ENCODE measurements at regions not wholly inside any gene's neighbourhood (a gene's known extent, or its start where the extent isn't known, plus 50 kb on each side); places are given as distances from the start of the nearest gene placed in this dataset.
"Not testable (repeated sequence)": the region's sequence is repeated elsewhere in the genome, so short reads cannot be mapped to it uniquely, and the experiment has no call there.

GRCh38 chr7:109622320-109622719 lies 1052.6 kb downstream of the DNAJB9 start:
- H3K4me1 ChIP-seq (ENCODE audit: control insufficient read depth in 2 of 3, insufficient read depth in 2 of 3, low read depth in 1 of 3, low read length in 3 of 3) = no peaks in the 10 kb centered on the region
- no peaks in the 10 kb centered on the region for H3K9me3 ChIP-seq (ENCODE audit: control insufficient read depth in 2 of 3, insufficient read depth in 1 of 3, low read length in 3 of 3)
- H3K27me3 ChIP-seq (ENCODE audit: control insufficient read depth, insufficient read depth, low read length) = no peaks in the 10 kb centered on the region
- FAIRE-seq (no peak), DNase-seq (no peak)
- no peak for TF ChIP-seq CTCF (IDR thresholded peaks at IDR 0.05; ENCODE audit: borderline replicate concordance, extremely low read depth, insufficient read depth)
- no peak overlapping the region for H3K4me3 ChIP-seq (ENCODE audit: low read length in 3 of 3)
- no peaks in the 10 kb centered on the region for H3K36me3 ChIP-seq (ENCODE audit: control insufficient read depth in 2 of 3, insufficient read depth in 3 of 3, low read length in 3 of 3)
- no peak overlapping the region for H3K9ac ChIP-seq (ENCODE audit: low read length in 3 of 3)
- intact Hi-C loops (cut with DNase I) = no loop called here
- H3K27ac ChIP-seq (ENCODE audit: low read depth in 2 of 2, low read length in 2 of 2) = no peak overlapping the region

GRCh38 chr7:109632890-109633289 lies 1063.2 kb downstream of the DNAJB9 start:
- H3K27me3 ChIP-seq (ENCODE audit: control insufficient read depth, insufficient read depth, low read length); H3K4me3 ChIP-seq (ENCODE audit: low read length in 3 of 3); H3K36me3 ChIP-seq (ENCODE audit: control insufficient read depth in 2 of 3, insufficient read depth in 3 of 3, low read length in 3 of 3); H3K9ac ChIP-seq (ENCODE audit: low read length in 3 of 3); H3K4me1 ChIP-seq (ENCODE audit: control insufficient read depth in 2 of 3, insufficient read depth in 2 of 3, low read depth in 1 of 3, low read length in 3 of 3); intact Hi-C loops (cut with DNase I); FAIRE-seq; DNase-seq; H3K27ac ChIP-seq (ENCODE audit: low read depth in 2 of 2, low read length in 2 of 2); H3K9me3 ChIP-seq (ENCODE audit: control insufficient read depth in 2 of 3, insufficient read depth in 1 of 3, low read length in 3 of 3): not testable (repeated sequence)

- intact Hi-C loops (cut with DNase I) = no loop called here
- Histone ChIP-seq H3K9ac (ENCODE audit: low read length in 3 of 3) (no peak overlapping the region), H3K4me3 (ENCODE audit: low read length in 3 of 3) (no peak overlapping the region), H3K36me3 (ENCODE audit: control insufficient read depth in 2 of 3, insufficient read depth in 3 of 3, low read length in 3 of 3) (no peaks in the 10 kb centered on the region), H3K27ac (ENCODE audit: low read depth in 2 of 2, low read length in 2 of 2) (no peak overlapping the region), H3K9me3 (ENCODE audit: control insufficient read depth in 2 of 3, insufficient read depth in 1 of 3, low read length in 3 of 3) (peaks cover 0 to 5% (median 0%) of the 10 kb centered on the region in 3 donors), H3K27me3 (ENCODE audit: control insufficient read depth, insufficient read depth, low read length) (no peaks in the 10 kb centered on the region), H3K4me1 (ENCODE audit: control insufficient read depth in 2 of 3, insufficient read depth in 2 of 3, low read depth in 1 of 3, low read length in 3 of 3) (no peaks in the 10 kb centered on the region)
- FAIRE-seq (no peak), DNase-seq (peak in 1 of 5 donors; percentile 5)
- TF ChIP-seq CTCF (IDR thresholded peaks at IDR 0.05; ENCODE audit: borderline replicate concordance, extremely low read depth, insufficient read depth) = no peak
Observed at GRCh38 chr7:109635374-109635773, 1065.7 kb downstream of the DNAJB9 start.

GRCh38 chr7:109637428-109637990 lies 1067.8 kb downstream of the DNAJB9 start:
- FAIRE-seq = no peak
- DNase-seq = no peak
- TF ChIP-seq CTCF (IDR thresholded peaks at IDR 0.05; ENCODE audit: borderline replicate concordance, extremely low read depth, insufficient read depth) = no peak

More at GRCh38 chr7:109637428-109637990, 1067.8 kb downstream of the DNAJB9 start:
- H3K9ac ChIP-seq (ENCODE audit: low read length in 3 of 3) = no peak overlapping the region
- H3K4me3 ChIP-seq (ENCODE audit: low read length in 3 of 3) = no peak overlapping the region
- H3K27ac ChIP-seq (ENCODE audit: low read depth in 2 of 2, low read length in 2 of 2) = no peak overlapping the region
- intact Hi-C loops (cut with DNase I) = no loop called here
- H3K9me3 ChIP-seq (ENCODE audit: control insufficient read depth in 2 of 3, insufficient read depth in 1 of 3, low read length in 3 of 3) = peaks cover 0 to 5% (median 0%) of the 10 kb centered on the region in 3 donors
- H3K4me1 ChIP-seq (ENCODE audit: control insufficient read depth in 2 of 3, insufficient read depth in 2 of 3, low read depth in 1 of 3, low read length in 3 of 3) = no peaks in the 10 kb centered on the region
- no peaks in the 10 kb centered on the region for H3K27me3 ChIP-seq (ENCODE audit: control insufficient read depth, insufficient read depth, low read length)
- H3K36me3 ChIP-seq (ENCODE audit: control insufficient read depth in 2 of 3, insufficient read depth in 3 of 3, low read length in 3 of 3) = no peaks in the 10 kb centered on the region
